T-helper 1 cell treated with Interleukin-12 subunit alpha and Interleukin-12 subunit beta and Interleukin-4 antibody, amounts not matched to agents 30 μg/mL and 1 μg/mL, for 36 hours (primary cell): ENCODE measurements at regions not wholly inside any gene's neighbourhood (a gene's known extent, or its start where the extent isn't known, plus 50 kb on each side); places are given as distances from the start of the nearest gene placed in this dataset.
"Not testable (repeated sequence)": the region's sequence is repeated elsewhere in the genome, so short reads cannot be mapped to it uniquely, and the experiment has no call there.

ENCODE experiments used
- H3K27ac Mint-ChIP-seq: one replicate; pipeline ENCODE4 v1.8.0; 2021; ENCODE audit warnings: mild to moderate bottlenecking, mixed read lengths
- H3K27me3 Mint-ChIP-seq: one replicate; pipeline ENCODE4 v1.8.0; 2021; ENCODE audit warnings: low read depth, mixed read lengths
- H3K36me3 Mint-ChIP-seq: one replicate; pipeline ENCODE4 v1.8.0; 2021; ENCODE audit warnings: low read depth, mixed read lengths
- H3K4me1 Mint-ChIP-seq: one replicate; pipeline ENCODE4 v1.8.0; 2021; ENCODE audit warnings: low read depth, mixed read lengths
- H3K4me3 Mint-ChIP-seq: one replicate; pipeline ENCODE4 v1.8.0; 2021; ENCODE audit warnings: mild to moderate bottlenecking, moderate library complexity, mixed read lengths
- H3K9me3 Mint-ChIP-seq: one replicate; pipeline ENCODE4 v1.8.0; 2021; ENCODE audit warnings: mixed read lengths

DNA sequence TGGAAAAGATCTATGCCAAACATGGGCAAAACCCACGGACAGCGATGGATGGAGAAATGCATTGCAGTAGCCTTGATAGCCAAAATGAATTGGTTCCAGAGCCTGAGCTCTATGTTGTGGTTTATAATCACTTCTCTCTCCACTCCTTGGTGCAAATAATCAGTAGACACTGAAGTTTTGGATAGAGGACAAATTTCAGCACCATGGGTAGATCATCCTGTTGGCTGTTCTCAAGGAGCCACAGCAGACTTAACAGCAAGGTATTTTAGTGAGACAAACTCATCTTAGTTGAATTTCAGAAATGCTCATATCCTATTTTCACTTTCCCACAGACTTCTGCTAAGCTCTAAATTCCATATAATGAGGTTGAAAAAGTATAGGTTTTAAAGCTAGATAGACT, 88.3 kb upstream of the CCL1 start:
- Mint-ChIP-seq H3K36me3 (no peaks in the 10 kb centered on the region), H3K4me3 (no peak overlapping the region), H3K27ac (no peak overlapping the region), H3K4me1 (no peaks in the 10 kb centered on the region), H3K9me3 (no peaks in the 10 kb centered on the region), H3K27me3 (peaks cover 37% of the 10 kb centered on the region)

DNA sequence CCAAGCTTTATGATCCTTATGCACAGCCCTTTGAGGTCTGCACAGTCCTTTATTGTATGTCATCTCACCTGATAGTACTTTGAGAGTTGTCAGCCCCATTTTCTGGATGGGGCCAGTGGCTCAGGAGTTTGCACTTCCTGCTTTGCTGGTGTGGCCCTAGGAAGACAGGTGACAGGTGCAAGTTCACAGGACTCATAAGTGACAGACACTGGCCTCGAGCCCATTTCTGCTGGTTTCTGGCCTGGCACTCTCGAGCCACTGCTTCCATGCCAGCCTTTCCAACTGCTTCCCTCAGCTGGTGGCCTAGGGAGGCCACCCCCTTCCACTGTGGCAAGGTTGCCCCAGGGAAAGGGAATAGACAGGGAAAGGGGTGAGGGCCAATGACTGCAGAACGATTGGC, 84.4 kb upstream of the CCL1 start:
- Mint-ChIP-seq H3K27me3 (peaks cover 25% of the 10 kb centered on the region), H3K4me1 (no peaks in the 10 kb centered on the region), H3K4me3 (no peak overlapping the region), H3K9me3 (no peaks in the 10 kb centered on the region), H3K36me3 (no peaks in the 10 kb centered on the region), H3K27ac (no peak overlapping the region)

DNA sequence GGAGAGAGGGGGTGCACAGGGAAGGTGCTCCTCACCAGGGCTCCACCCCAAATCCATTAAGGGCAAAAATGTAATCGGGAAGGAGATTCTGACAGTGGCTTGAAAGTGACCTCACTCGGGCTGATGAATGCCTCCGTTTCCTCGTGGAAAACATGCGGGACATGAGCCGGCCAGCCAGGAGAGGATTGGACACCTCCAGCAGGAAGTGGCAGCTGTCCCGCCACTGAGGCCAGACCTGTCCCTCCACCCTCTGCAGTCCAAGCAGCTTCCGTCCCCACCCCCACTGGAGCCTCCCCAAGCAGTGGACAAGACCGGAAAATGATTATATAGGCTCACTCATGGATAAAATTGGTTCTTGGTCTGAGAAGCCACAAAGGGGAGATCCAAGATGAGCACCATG, 82.1 kb upstream of the CCL1 start:
- H3K4me1 Mint-ChIP-seq, result no peaks in the 10 kb centered on the region
- peaks cover 28% of the 10 kb centered on the region for H3K27me3 Mint-ChIP-seq
- no peak overlapping the region for H3K4me3 Mint-ChIP-seq
- no peaks in the 10 kb centered on the region for H3K36me3 Mint-ChIP-seq
- no peaks in the 10 kb centered on the region for H3K9me3 Mint-ChIP-seq
- H3K27ac Mint-ChIP-seq, result no peak overlapping the region

DNA sequence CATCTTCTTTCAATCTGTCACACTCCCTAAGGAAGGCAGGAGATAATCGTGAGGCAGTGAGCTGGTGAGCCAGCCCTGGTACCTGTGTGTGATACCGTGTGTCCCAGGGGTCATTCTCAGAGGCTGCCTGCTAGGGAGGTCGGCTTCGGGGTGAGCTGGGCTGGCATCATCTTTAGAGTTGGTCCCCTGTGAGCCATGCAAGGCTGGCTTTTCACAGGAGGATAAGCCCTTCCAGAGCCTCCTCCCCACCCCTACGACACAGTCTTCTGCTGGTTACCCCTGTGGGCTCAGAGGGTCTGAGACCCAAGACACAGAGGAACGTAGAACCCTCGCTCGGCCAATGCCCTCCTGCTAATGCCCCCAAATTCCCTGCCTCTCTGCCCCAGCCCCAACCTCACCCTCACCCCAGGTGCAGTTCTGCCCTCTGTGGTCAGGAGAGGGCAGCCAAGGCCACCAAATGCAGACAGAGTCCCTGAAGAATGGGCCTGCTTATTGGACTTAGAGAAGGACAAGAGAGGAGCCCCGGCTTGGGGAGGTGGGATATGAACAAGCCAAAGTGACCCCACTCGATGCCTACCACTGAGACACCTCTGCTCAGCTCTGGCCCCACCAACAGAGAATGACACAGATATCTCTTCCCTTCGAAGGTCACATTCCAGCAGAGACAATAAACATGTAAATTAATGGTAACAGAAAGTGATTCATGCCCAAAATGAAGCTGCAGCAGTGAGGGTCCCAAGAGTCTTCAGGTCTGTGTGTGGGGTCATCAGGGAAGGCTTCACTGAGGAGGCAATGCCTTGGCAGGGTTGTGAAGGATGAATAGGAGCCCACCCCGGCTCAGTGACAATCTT, 80.8 kb upstream of the CCL1 start:
- Mint-ChIP-seq H3K27me3 (peaks cover 28% of the 10 kb centered on the region), H3K4me3 (no peak overlapping the region), H3K27ac (no peak overlapping the region), H3K4me1 (no peaks in the 10 kb centered on the region), H3K36me3 (no peaks in the 10 kb centered on the region), H3K9me3 (no peaks in the 10 kb centered on the region)

DNA sequence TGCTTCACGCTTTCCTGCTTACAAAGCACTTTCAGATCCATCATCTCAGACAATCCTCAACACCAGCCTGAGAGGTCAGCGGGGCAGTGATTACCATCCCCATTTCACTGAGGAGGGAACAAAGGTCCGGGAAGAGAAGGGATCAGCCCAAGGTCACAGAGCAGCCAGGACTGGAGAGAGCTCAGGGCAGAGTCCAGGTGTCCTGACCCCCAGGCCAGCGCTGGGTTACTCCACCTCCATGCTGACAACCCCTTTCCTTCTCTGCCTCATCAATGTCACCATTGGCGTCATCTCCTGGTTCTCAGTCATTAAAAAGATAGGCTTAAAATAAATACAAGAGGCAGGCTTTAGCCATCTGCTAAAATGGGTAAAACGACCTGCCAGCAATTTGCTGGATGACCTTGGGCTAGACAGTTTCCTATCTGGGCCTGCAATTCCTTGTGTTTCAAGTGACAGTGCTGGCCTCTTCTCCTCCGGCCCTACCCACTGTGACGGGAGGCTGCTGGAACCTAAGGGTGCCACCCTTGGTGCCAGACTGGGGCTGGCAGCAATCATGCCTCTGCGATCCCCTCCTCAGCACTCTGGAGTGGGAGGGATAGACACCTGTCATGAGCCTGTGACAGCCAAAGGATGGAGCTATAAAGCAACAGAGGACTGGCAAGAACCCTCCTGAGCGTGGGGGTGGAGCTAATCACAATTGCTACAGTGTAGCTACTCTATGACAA, 79.5 kb upstream of the CCL1 start:
- H3K4me3 Mint-ChIP-seq, result no peak overlapping the region
- no peak overlapping the region for H3K27ac Mint-ChIP-seq

DNA sequence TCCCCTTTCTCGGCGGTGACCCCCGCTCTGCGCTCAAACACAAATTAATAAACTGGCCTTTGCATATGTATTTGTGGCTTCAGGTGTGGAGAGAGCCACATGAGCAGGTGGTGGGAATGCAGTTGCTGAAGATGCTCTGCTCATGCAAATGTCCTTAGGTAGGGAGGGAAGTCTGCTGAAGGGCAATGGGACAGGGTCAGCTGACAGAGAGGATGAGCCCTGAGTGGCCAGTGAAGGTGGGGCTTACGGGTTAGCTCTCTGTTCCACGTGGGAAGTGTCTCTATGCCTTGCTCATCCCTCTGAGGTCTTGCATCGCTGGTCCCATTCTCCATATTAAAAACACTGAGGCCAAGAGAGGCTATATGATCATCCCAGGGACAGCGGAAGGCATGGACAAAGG, 74.2 kb upstream of the CCL1 start:
- no peaks in the 10 kb centered on the region for H3K9me3 Mint-ChIP-seq
- H3K4me3 Mint-ChIP-seq, result no peak overlapping the region
- H3K27me3 Mint-ChIP-seq, result peaks cover 25% of the 10 kb centered on the region
- no peaks in the 10 kb centered on the region for H3K4me1 Mint-ChIP-seq
- H3K27ac Mint-ChIP-seq, result no peak overlapping the region
- no peaks in the 10 kb centered on the region for H3K36me3 Mint-ChIP-seq

More for the DNA sequence above, 79.5 kb upstream of the CCL1 start:
- H3K9me3 Mint-ChIP-seq, result no peaks in the 10 kb centered on the region
- no peaks in the 10 kb centered on the region for H3K36me3 Mint-ChIP-seq
- H3K27me3 Mint-ChIP-seq, result peaks cover 21% of the 10 kb centered on the region
- no peaks in the 10 kb centered on the region for H3K4me1 Mint-ChIP-seq

DNA sequence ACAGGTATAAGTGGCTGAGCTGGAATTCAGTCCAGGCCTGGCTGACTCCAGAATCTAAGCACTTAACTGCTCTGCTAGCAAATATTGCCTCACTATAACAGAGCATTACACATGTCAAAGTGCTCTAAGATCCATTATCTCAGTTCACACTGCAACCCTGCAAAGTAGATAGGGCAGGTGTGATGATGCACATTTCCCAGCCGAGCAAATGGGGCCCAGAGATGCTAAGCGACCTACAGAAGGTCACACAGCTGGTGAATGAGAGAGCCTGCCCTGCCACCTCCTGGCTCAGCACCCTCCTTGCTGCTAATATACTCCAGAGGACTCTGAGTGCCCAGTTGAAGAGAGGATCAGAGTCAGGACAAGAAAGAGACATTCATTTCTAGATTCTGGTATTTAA, 73.6 kb upstream of the CCL1 start:
- H3K36me3 Mint-ChIP-seq, result no peaks in the 10 kb centered on the region
- peaks cover 24% of the 10 kb centered on the region for H3K27me3 Mint-ChIP-seq
- H3K9me3 Mint-ChIP-seq, result no peaks in the 10 kb centered on the region
- no peak overlapping the region for H3K27ac Mint-ChIP-seq
- no peak overlapping the region for H3K4me3 Mint-ChIP-seq
- no peaks in the 10 kb centered on the region for H3K4me1 Mint-ChIP-seq

DNA sequence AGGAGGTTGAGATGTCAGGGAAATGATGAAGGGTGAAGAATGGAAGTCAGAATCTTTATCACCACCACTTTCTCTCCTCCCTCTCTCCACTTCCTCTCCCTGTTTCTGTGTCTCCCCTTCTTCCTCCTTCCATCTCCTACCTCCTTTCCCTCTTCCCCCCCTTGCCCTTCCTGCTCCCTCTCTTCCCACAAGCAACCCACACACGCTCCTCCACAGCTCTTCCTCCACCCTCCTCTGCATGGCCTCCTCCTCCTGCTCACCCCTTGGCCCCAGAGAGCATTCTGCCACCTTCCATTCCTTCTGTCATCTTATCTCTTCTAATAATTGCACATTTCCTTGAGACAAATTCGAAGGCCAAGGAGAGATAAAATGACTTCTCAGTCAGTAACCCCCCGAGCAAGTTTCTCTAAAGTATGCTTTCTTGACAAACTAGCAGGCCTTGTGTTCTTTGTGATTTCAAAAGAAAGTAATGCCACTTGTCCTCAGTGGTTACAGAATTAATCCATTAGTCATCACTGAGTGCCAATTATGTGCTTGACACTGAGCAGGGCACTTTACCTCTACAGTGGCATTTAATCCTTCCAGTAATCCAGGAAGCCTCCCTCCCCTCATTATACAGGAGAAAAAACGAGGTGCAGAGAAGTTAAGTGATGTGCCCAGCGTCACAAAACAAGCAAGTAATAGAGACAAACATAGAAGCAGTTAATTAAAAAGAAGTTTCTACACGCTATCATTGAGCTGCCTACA, 72.3 kb upstream of the CCL1 start:
- Mint-ChIP-seq H3K4me1 (no peaks in the 10 kb centered on the region), H3K36me3 (no peaks in the 10 kb centered on the region), H3K4me3 (no peak overlapping the region), H3K9me3 (no peaks in the 10 kb centered on the region), H3K27me3 (peaks cover 17% of the 10 kb centered on the region), H3K27ac (no peak overlapping the region)

DNA sequence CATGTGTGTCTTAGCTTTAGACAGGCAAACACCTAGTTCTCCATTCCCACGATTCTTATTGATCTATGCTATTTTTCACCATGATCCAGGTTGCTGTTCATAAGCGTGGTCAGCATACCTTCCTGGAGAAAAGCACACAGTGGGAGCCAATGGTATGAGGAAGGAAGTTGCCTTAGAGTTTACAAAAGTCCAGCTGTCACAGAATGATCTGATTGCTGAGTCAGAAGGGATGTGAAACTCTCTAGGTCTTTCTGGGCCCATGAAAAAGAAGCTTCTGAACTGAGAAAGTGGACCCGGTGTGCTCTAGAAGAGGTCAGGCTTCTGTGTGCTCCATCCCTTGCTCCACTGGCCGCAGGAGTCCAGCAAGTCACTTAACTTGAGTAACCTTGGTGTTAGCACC, 71.0 kb upstream of the CCL1 start:
- no peaks in the 10 kb centered on the region for H3K4me1 Mint-ChIP-seq
- H3K36me3 Mint-ChIP-seq, result no peaks in the 10 kb centered on the region
- peaks cover 16% of the 10 kb centered on the region for H3K27me3 Mint-ChIP-seq
- no peak overlapping the region for H3K27ac Mint-ChIP-seq
- H3K9me3 Mint-ChIP-seq, result no peaks in the 10 kb centered on the region
- H3K4me3 Mint-ChIP-seq, result no peak overlapping the region

DNA sequence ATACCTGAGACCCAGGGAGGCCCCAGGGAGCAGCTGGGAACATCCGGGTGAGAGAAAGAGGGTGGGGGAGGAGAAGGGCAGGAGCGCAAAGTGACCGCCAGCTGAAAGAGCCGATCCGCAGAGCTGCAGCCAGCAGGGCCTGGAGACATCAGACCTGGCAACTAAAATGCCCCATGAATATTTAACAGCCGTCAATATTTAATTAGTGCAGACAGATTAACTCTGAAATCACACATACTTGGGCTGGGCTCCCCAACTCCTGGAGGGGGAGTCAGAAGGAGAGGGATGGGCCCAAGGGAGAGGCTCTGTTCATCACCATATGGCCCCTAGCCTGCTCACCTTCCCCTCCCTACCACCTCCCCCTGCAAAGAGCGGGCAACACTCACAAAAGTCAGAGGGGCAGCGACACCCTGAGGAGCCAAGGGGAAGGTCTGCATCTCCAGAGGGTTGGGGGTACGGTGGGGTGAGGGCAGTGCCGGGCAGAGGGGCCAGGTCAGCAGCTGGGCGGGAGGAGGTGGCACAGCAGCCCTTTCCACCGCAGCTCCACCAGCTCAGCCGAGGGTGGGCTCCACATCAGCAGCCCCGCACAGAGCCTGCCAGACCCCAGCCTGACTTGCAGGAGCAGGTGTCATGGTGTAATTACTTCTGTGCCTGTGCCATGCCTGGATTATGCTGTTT, 61.9 kb upstream of the CCL1 start:
- Mint-ChIP-seq H3K9me3 (no peaks in the 10 kb centered on the region), H3K27ac (no peak overlapping the region), H3K4me1 (peaks cover 3% of the 10 kb centered on the region), H3K4me3 (no peak overlapping the region), H3K27me3 (peaks cover 63% of the 10 kb centered on the region), H3K36me3 (no peaks in the 10 kb centered on the region)

DNA sequence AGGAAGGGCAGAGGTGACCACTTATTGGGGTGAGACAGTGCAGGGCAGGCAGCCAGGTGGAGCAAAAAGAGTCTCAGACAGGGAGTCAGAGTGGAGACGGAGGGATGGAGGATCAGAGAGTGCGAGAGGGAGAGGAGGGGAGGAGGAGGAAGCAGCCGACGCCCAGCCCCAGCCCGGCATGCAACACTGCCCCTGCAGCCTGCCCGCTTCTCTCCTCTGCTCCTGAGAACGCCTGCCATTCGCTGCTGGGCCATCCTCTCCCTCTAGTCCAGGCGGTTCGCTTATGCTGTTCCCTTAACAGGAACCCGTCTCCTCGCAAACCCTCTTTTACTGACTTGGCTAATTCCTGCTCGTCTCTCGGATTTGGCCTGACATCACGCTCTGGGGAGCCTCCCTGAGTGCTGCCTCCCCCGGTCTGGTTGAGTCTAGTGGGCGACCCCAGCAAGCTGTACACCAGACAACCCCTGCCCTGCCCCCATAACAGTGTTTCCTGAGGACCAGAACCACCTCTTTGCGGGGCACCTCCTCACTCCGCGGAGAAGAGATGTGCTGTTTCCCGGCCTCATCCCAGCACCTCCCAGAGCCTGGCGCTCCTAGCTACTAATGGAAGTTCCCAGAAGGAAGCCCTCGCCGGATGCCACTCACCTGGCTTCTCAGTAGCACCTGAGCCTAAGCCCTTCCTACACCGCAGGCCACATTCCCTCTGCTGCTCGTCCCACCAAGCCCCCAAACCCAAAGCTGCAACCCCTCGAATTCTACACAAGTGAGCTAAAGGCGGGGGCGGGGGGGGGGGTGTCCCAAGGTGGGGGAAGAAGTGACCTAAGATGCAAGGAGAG, 61.2 kb upstream of the CCL1 start:
- Mint-ChIP-seq H3K4me3 (peak overlapping the region; percentile 22), H3K9me3 (no peaks in the 10 kb centered on the region), H3K27ac (no peak overlapping the region), H3K4me1 (peaks cover 3% of the 10 kb centered on the region), H3K36me3 (no peaks in the 10 kb centered on the region), H3K27me3 (peaks cover 67% of the 10 kb centered on the region)

DNA sequence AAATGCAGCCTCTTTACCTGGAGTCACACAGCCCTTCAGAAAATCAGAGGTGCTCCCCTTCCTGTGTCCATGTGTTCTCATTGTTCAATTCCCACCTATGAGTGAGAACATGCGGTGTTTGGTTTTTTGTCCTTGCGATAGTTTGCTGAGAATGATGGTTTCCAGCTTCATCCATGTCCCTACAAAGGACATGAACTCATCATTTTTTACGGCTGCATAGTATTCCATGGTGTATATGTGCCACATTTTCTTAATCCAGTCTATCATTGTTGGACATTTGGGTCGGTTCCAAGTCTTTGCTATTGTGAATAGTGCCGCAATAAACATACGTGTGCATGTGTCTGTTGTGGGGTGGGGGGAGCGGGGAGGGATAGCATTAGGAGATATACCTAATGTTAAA, 60.3 kb upstream of the CCL1 start:
- not testable (repeated sequence) for H3K27ac Mint-ChIP-seq, H3K9me3 Mint-ChIP-seq, H3K36me3 Mint-ChIP-seq, H3K4me1 Mint-ChIP-seq, H3K4me3 Mint-ChIP-seq
- peaks cover 67% of the 10 kb centered on the region for H3K27me3 Mint-ChIP-seq

DNA sequence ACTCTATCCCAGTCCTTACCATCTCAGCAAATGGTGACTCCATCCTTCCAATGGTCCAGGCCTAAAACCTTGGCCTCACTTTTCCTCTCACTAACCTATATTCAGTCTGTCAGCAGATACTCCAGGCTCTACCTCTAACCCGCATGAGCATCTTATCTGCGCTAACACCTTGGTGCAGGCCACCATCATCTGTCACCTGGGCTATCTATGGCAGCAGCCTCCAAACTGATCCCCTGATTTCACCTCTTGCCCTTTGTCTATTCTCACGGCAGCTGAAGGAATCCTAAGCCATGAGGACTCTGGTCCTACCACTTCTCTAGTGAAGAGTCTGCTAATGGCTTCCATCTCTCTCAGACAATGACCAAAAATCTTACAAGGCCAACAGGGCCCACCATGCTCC, 57.9 kb upstream of the CCL1 start:
- H3K4me1 Mint-ChIP-seq, result peaks cover 3% of the 10 kb centered on the region
- no peaks in the 10 kb centered on the region for H3K9me3 Mint-ChIP-seq
- no peak overlapping the region for H3K4me3 Mint-ChIP-seq
- no peak overlapping the region for H3K27ac Mint-ChIP-seq
- no peaks in the 10 kb centered on the region for H3K36me3 Mint-ChIP-seq
- H3K27me3 Mint-ChIP-seq, result peaks cover 64% of the 10 kb centered on the region
